H1 (cell line): ENCODE measurements at regions not wholly inside any gene's neighbourhood (a gene's known extent, or its start where the extent isn't known, plus 50 kb on each side); places are given as distances from the start of the nearest gene placed in this dataset.

ENCODE experiments used
- CTCF ChIA-PET: fragments of 300-600 bp; sonication (Branson Sonifier 250); formaldehyde crosslinking; loops from one replicate; lab custom pipeline; 2021; ENCODE audit not compliant: partially characterized antibody; lab: Charles Lee
- POLR2A ChIA-PET: fragments of 300-600 bp; sonication (Branson Sonifier 250); formaldehyde crosslinking; loops from one replicate; lab custom pipeline; 2021; ENCODE audit warnings: inconsistent platforms; ENCODE audit not compliant: partially characterized antibody; lab: Charles Lee
- DNase-seq, 2 experiments: peaks; one replicate each; pipeline versions ENCODE4 v3.0.0 to v3.0.0-alpha.2; 2010 to 2022; ENCODE audit warnings: low spot score in 2 of 2, low read depth in 1 of 2, mixed read lengths in 1 of 2
- FAIRE-seq: peaks from 2 replicates; lab custom pipeline; 2011; peaks lifted over from hg19 to GRCh38; lab: Jason Lieb, UNC
- H2AFZ ChIP-seq: 2 replicates; pipeline ENCODE4 v1.8.1; 2012; ENCODE audit warnings: low read length, inconsistent platforms
- H2AK5ac ChIP-seq: 2 replicates; pipeline ENCODE4 v1.6.1; 2013; ENCODE audit warnings: low read depth, low read length
- H2BK120ac ChIP-seq: replicated peaks from 2 replicates; pipeline ENCODE3; 2013; ENCODE audit warnings: low read depth, low read length, inconsistent platforms
- H2BK12ac ChIP-seq: 2 replicates; pipeline ENCODE4 v1.6.1; 2013; ENCODE audit warnings: low read depth, low read length
- H2BK15ac ChIP-seq: 2 replicates; pipeline ENCODE4 v1.6.1; 2013; ENCODE audit warnings: low read length
- H2BK20ac ChIP-seq: 2 replicates; pipeline ENCODE4 v1.6.1; 2013; ENCODE audit warnings: low read length
- H2BK5ac ChIP-seq: 2 replicates; pipeline ENCODE4 v1.6.1; 2013; ENCODE audit warnings: low read depth, low read length
- H3K14ac ChIP-seq: 2 replicates; pipeline ENCODE4 v1.6.1; 2013; ENCODE audit warnings: inconsistent platforms; ENCODE audit not compliant: insufficient read length
- H3K18ac ChIP-seq: 2 replicates; pipeline ENCODE4 v1.6.1; 2013; ENCODE audit warnings: low read length; ENCODE audit errors: extremely low read depth
- H3K23ac ChIP-seq: 2 replicates; pipeline ENCODE4 v1.6.1; 2013; ENCODE audit warnings: inconsistent platforms; ENCODE audit not compliant: insufficient read length
- H3K23me2 ChIP-seq: 2 replicates; pipeline ENCODE4 v1.6.1; 2013; ENCODE audit warnings: low read depth, low read length
- H3K27ac ChIP-seq: 2 replicates; pipeline ENCODE4 v1.6.1; 2011; ENCODE audit warnings: low read depth, low read length, inconsistent platforms
- H3K27me3 ChIP-seq, 4 experiments: replicated peaks in 1 of 4; 1 replicate in 1 of 4; 2 replicates in 3 of 4; pipeline versions ENCODE4 v1.6.1 to v1.8.1; 2011 to 2013; ENCODE audit warnings: low read length in 3 of 4, mild to moderate bottlenecking in 3 of 4, inconsistent platforms in 2 of 4, mixed read lengths in 2 of 4, moderate library complexity in 1 of 4; ENCODE audit not compliant: control insufficient read depth in 3 of 4, insufficient read depth in 3 of 4; ENCODE audit errors: extremely low read depth in 1 of 4
- H3K36me3 ChIP-seq, 4 experiments: 2 replicates each; pipeline versions ENCODE4 v1.6.1 to v1.8.1; 2011 to 2013; ENCODE audit warnings: mild to moderate bottlenecking in 4 of 4, low read length in 3 of 4, moderate library complexity in 2 of 4, control low read depth in 1 of 4, inconsistent platforms in 1 of 4; ENCODE audit not compliant: insufficient read depth in 4 of 4, control insufficient read depth in 2 of 4
- H3K4ac ChIP-seq: replicated peaks from 2 replicates; pipeline ENCODE3; 2013; ENCODE audit warnings: low read length, low read depth, mixed read lengths, inconsistent platforms; ENCODE audit not compliant: insufficient read length
- H3K4me1 ChIP-seq, 4 experiments: replicated peaks in 1 of 4; 1 replicate in 1 of 4; 2 replicates in 3 of 4; pipeline versions ENCODE4 v1.6.1 to v1.8.1; 2011 to 2013; ENCODE audit warnings: low read length in 3 of 4, inconsistent platforms in 2 of 4, mixed read lengths in 1 of 4; ENCODE audit not compliant: insufficient read depth in 4 of 4, control insufficient read depth in 3 of 4
- H3K4me2 ChIP-seq, 2 experiments: 2 replicates each; pipeline versions ENCODE4 v1.6.1 to v1.8.1; 2011 to 2013; ENCODE audit warnings: low read depth in 2 of 2, low read length in 2 of 2, control low read depth in 1 of 2, inconsistent platforms in 1 of 2, mild to moderate bottlenecking in 1 of 2; ENCODE audit not compliant: insufficient read depth in 1 of 2
- H3K4me3 ChIP-seq, 4 experiments: fragments of 200-600, 300-600 bp in 1 of 4; sonication (generic), shearing (Covaris generic), sonication (Bioruptor Twin) in 1 of 4; 2 replicates each; pipeline versions ENCODE4 v1.5.1 to v1.8.1; 2011 to 2016; ENCODE audit warnings: low read length in 4 of 4, low read depth in 3 of 4, control low read depth in 2 of 4, inconsistent platforms in 2 of 4, mild to moderate bottlenecking in 2 of 4, mixed read lengths in 1 of 4, moderate library complexity in 1 of 4; ENCODE audit not compliant: insufficient read depth in 2 of 4; ENCODE audit errors: extremely low read depth in 1 of 4
- H3K56ac ChIP-seq: replicated peaks from 2 replicates; pipeline ENCODE3; 2013; ENCODE audit warnings: low read depth, mild to moderate bottlenecking, mixed read lengths, low read length, inconsistent platforms; ENCODE audit not compliant: insufficient read length
- H3K79me1 ChIP-seq: 2 replicates; pipeline ENCODE4 v1.6.1; 2013; ENCODE audit warnings: low read depth, low read length, control low read depth
- H3K79me2 ChIP-seq, 2 experiments: 2 replicates each; pipeline versions ENCODE4 v1.6.1 to v1.8.1; 2012 to 2013; ENCODE audit warnings: low read length in 2 of 2, mild to moderate bottlenecking in 2 of 2, inconsistent platforms in 1 of 2; ENCODE audit not compliant: insufficient read depth in 2 of 2, control insufficient read depth in 1 of 2
- H3K9ac ChIP-seq, 4 experiments: replicated peaks in 1 of 4; 1 replicate in 1 of 4; 2 replicates in 3 of 4; pipeline versions ENCODE4 v1.6.1 to v1.8.1; 2011 to 2013; ENCODE audit warnings: low read depth in 3 of 4, low read length in 3 of 4, control low read depth in 2 of 4, mild to moderate bottlenecking in 2 of 4, moderate library complexity in 2 of 4, inconsistent platforms in 1 of 4; ENCODE audit errors: extremely low read depth in 1 of 4
- H3K9me3 ChIP-seq, 2 experiments: 2 replicates each; pipeline versions ENCODE4 v1.6.1 to v1.8.1; 2012 to 2013; ENCODE audit warnings: mild to moderate bottlenecking in 2 of 2, moderate library complexity in 2 of 2, control low read depth in 1 of 2, inconsistent platforms in 1 of 2, low read depth in 1 of 2, low read length in 1 of 2, mixed read lengths in 1 of 2; ENCODE audit not compliant: insufficient read depth in 2 of 2
- H4K20me1 ChIP-seq, 2 experiments: replicated peaks in 1 of 2; 2 replicates each; pipeline versions ENCODE3 to v1.8.1; 2011 to 2013; ENCODE audit warnings: inconsistent platforms in 2 of 2, low read length in 2 of 2, mild to moderate bottlenecking in 1 of 2; ENCODE audit not compliant: insufficient read depth in 2 of 2, control insufficient read depth in 1 of 2
- H4K5ac ChIP-seq: 2 replicates; pipeline ENCODE4 v1.6.1; 2013; ENCODE audit warnings: low read length, low read depth, mixed read lengths, inconsistent platforms; ENCODE audit not compliant: insufficient read length
- H4K8ac ChIP-seq: 2 replicates; pipeline ENCODE4 v1.8.0; 2013; ENCODE audit warnings: mild to moderate bottlenecking, moderate library complexity, low read length, inconsistent platforms; ENCODE audit not compliant: insufficient read depth; ENCODE audit errors: extremely low read depth
- H4K91ac ChIP-seq: replicated peaks from 2 replicates; pipeline ENCODE3; 2013; ENCODE audit warnings: low read length, mixed read lengths, inconsistent platforms; ENCODE audit not compliant: insufficient read length
- CBX5 ChIP-seq: fragments of 300-800, 300-1000 bp; sonication (generic); IDR thresholded peaks from 2 replicates; pipeline ENCODE4 v1.7.1; 2016; ENCODE audit warnings: antibody characterized with exemption, low read length, low read depth
- CBX8 ChIP-seq: fragments of 300-800, 300-1000 bp; sonication (generic); IDR thresholded peaks from 2 replicates; pipeline ENCODE4 v1.7.1; 2016; ENCODE audit warnings: low read depth, low read length, borderline replicate concordance
- CHD1 ChIP-seq: IDR thresholded peaks from 2 replicates; pipeline ENCODE4 v1.6.1; 2012; ENCODE audit warnings: low read depth, low read length, improper control_type of control experiment
- PHF8 ChIP-seq: fragments of 200-600 bp; sonication (generic); conservative IDR thresholded peaks from 2 replicates; pipeline ENCODE4 v1.7.1; 2012; ENCODE audit warnings: low read depth, mild to moderate bottlenecking, inconsistent platforms, low read length, moderate library complexity
- SIN3A ChIP-seq, 2 experiments: IDR thresholded peaks in 1 of 2; conservative IDR thresholded peaks in 1 of 2; 2 replicates each; pipeline ENCODE4 v1.6.1; 2011 to 2012; ENCODE audit warnings: low read length in 2 of 2, improper control_type of control experiment in 1 of 2, low read depth in 1 of 2, mild to moderate bottlenecking in 1 of 2
- SIX5 ChIP-seq: IDR thresholded peaks from 2 replicates; pipeline ENCODE4 v1.6.1; 2011; ENCODE audit warnings: mild to moderate bottlenecking, low read depth, low read length
- SRF ChIP-seq: IDR thresholded peaks from 2 replicates; pipeline ENCODE4 v1.6.1; 2011; ENCODE audit warnings: mild to moderate bottlenecking, low read depth, low read length, moderate library complexity
- TCF12 ChIP-seq: IDR thresholded peaks from 2 replicates; pipeline ENCODE4 v1.6.1; 2011; ENCODE audit warnings: low read depth, mild to moderate bottlenecking, low read length
- TEAD4 ChIP-seq: IDR thresholded peaks from 2 replicates; pipeline ENCODE4 v1.6.1; 2012; ENCODE audit warnings: low read depth, low read length, inconsistent platforms, mixed read lengths
- WGBS, 2 experiments: shearing (Covaris generic) in 1 of 2; methylation state at CpG; one replicate each; pipeline versions ENCODE4 v1.1.6 to v1.1.7; 2013 to 2015; ENCODE audit warnings: low lambda C conversion rate in 2 of 2, mixed read lengths in 2 of 2, inconsistent platforms in 1 of 2, low coverage in 1 of 2, missing lambda C conversion rate in 1 of 2; ENCODE audit not compliant: insufficient replicate concordance in 2 of 2, insufficient coverage in 1 of 2, insufficient read length in 1 of 2; ENCODE audit errors: extremely low coverage in 1 of 2, missing lambda C conversion rate in 1 of 2; 5-methylcytosine and 5-hydroxymethylcytosine counted together
- TF ChIP-seq, protein P1 (sequence below), 3 experiments: IDR thresholded peaks; 1 replicate in 2 of 3; 2 replicates in 1 of 3; pipeline versions ENCODE4 v1.5.1 to v1.6.1; 2011; ENCODE audit warnings: low read length in 3 of 3, mild to moderate bottlenecking in 3 of 3, inconsistent platforms in 2 of 3, low read depth in 1 of 3, moderate library complexity in 1 of 3; ENCODE audit not compliant: insufficient read depth in 1 of 3; ENCODE audit errors: control extremely low read depth in 1 of 3

DNA sequence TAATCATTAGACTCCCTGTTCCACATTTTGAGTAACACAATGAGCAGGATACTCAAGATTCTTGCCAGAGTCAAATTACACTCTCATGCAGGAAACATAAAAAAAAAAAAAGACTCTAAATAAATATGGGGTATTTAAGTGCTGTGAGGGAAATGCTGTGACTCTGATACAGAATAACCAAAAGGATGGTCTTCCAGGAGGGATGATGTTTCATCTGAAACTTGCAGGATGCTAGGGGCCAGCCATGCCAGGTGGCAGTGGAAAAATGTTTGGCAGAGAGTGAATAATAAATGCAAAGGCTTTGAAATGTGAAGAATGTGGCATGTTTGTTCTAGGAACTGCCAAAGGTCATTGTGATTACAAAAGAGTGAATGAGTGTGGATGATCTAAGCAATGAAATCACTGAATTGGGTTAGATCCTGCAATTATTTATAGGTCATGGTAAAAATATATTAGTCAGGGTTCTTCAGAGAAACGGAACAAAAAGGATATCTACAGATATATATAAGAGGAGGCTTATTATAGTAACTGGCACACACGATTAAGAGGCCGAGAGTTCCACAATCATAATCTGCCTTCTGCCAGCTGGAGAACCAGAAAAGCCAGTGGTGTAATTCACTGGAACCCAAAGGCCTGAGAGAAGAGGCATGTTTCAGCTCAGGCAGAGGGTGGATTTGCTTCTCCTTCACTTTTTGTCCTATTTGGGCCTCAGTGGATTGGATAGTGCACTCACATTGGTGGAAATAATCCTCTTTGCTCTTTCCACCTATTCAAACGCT lies 1832.8 kb upstream of the MIR17HG start:
- Histone ChIP-seq H2AK5ac (no peak overlapping the region), H3K36me3 (no peaks in the 10 kb centered on the region), H3K4me2 (peak overlapping the region in 1 of 2 experiments; percentile 30; a peak in 1 of 4 replicates), H4K5ac (no peak overlapping the region), H2BK120ac (peak overlapping the region; percentile 44), H4K20me1 (no peaks in the 10 kb centered on the region), H2BK20ac (no peak overlapping the region), H4K8ac (no peak overlapping the region), H4K91ac (no peak overlapping the region), H3K18ac (peak overlapping the region; percentile 55; the same call in 1 of the 2 replicates), H3K79me1 (no peaks in the 10 kb centered on the region), H3K9me3 (peaks cover 0 to 9% of the 10 kb centered on the region in 2 experiments; a peak in 2 of 4 replicates), H3K4me1 (peaks cover 2 to 10% (median 6%) of the 10 kb centered on the region in 4 experiments; a peak in 5 of 7 replicates), H3K4me3 (no peak overlapping the region; a peak in 1 of 8 replicates), H3K56ac (no peak overlapping the region), H3K27me3 (no peaks in the 10 kb centered on the region), H3K9ac (no peak overlapping the region), H3K27ac (no peak overlapping the region), H2BK5ac (peak overlapping the region; percentile 75), H3K23me2 (no peaks in the 10 kb centered on the region), H2BK15ac (no peak overlapping the region), H3K14ac (no peak overlapping the region), H3K79me2 (no peaks in the 10 kb centered on the region), H3K4ac (no peak overlapping the region), H2BK12ac (peak overlapping the region; percentile 94), H2AFZ (peak overlapping the region; percentile 64; the same call in 1 of the 2 replicates), H3K23ac (no peak overlapping the region)
- POLR2A ChIA-PET = no interaction called here
- CTCF ChIA-PET = no interaction called here
- FAIRE-seq (no peak), DNase-seq (peak in 1 of 2 experiments; percentile 33)
- WGBS, 2 experiments = 87% methylated on average over 4 of the region's 4 CpGs; no CpG with 5 or more reads in 1 of the 2 experiments
- no peak for TF ChIP-seq CHD1
- no peak for TF ChIP-seq CBX5
- TF ChIP-seq SIX5 = no peak
- no peak for TF ChIP-seq SIN3A (conservative IDR thresholded peaks at IDR 0.05 in 1 of 2, IDR thresholded peaks at IDR 0.05 in 1 of 2; ENCODE audit: low read depth in 1 of 2, low read length in 2 of 2)
- no peak for TF ChIP-seq SRF
- TF ChIP-seq TEAD4 = peak; percentile 83
- no peak for TF ChIP-seq CBX8
- TF ChIP-seq TCF12 = peak; percentile 92
- TF ChIP-seq, protein P1, sequence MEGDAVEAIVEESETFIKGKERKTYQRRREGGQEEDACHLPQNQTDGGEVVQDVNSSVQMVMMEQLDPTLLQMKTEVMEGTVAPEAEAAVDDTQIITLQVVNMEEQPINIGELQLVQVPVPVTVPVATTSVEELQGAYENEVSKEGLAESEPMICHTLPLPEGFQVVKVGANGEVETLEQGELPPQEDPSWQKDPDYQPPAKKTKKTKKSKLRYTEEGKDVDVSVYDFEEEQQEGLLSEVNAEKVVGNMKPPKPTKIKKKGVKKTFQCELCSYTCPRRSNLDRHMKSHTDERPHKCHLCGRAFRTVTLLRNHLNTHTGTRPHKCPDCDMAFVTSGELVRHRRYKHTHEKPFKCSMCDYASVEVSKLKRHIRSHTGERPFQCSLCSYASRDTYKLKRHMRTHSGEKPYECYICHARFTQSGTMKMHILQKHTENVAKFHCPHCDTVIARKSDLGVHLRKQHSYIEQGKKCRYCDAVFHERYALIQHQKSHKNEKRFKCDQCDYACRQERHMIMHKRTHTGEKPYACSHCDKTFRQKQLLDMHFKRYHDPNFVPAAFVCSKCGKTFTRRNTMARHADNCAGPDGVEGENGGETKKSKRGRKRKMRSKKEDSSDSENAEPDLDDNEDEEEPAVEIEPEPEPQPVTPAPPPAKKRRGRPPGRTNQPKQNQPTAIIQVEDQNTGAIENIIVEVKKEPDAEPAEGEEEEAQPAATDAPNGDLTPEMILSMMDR (IDR thresholded peaks at IDR 0.05; ENCODE audit: control extremely low read depth in 1 of 3, insufficient read depth in 1 of 3, low read depth in 1 of 3, low read length in 3 of 3) = no peak
- no peak for TF ChIP-seq PHF8
